ENCODE measurements at regions not wholly inside any gene's neighbourhood (a gene's known extent, or its start where the extent isn't known, plus 50 kb on each side); places are given as distances from the start of the nearest gene placed in this dataset.

GRCh38 chr14:40494483-40494882 lies 1062.2 kb upstream of the FBXO33 start:
- H3K27me3 ChIP-seq (ENCODE audit: control insufficient read depth, insufficient read depth, low read length) = no peaks in the 10 kb centered on the region
- no peak overlapping the region for H3K9ac ChIP-seq (ENCODE audit: low read length)
- H3K4me1 ChIP-seq (ENCODE audit: control insufficient read depth, low read depth, low read length) = no peaks in the 10 kb centered on the region
- H3K4me3 ChIP-seq (ENCODE audit: low read length) = no peak overlapping the region
- H3K9me3 ChIP-seq (ENCODE audit: control insufficient read depth, low read depth, low read length) = no peaks in the 10 kb centered on the region
- H3K27ac ChIP-seq (ENCODE audit: low read length) = no peak overlapping the region
- H3K36me3 ChIP-seq (ENCODE audit: control insufficient read depth, low read depth, low read length) = no peaks in the 10 kb centered on the region

DNA sequence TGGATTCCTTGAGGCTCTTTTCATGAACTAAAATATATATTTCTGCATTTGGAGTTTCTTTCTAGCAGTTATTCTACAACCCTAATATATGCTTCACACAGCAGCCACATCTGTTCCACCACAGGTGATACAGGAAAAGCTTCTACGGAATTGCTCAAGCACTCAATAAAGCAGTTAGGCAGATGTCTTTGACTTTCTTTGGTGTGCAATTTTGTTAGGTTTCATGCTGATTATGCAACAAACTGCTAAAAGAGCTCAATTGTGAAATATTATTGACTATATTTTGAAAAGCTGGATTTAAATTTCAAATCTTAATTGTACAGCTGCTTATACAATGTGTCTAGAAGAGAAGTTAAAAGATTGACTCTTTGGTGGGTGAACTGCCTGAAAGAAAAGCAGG lies 1055.6 kb upstream of the FBXO33 start:
- Histone ChIP-seq H3K27me3 (ENCODE audit: control insufficient read depth, insufficient read depth, low read length) (no peaks in the 10 kb centered on the region), H3K4me1 (ENCODE audit: control insufficient read depth, low read depth, low read length) (no peaks in the 10 kb centered on the region), H3K27ac (ENCODE audit: low read length) (no peak overlapping the region), H3K4me3 (ENCODE audit: low read length) (no peak overlapping the region), H3K9ac (ENCODE audit: low read length) (no peak overlapping the region), H3K9me3 (ENCODE audit: control insufficient read depth, low read depth, low read length) (no peaks in the 10 kb centered on the region), H3K36me3 (ENCODE audit: control insufficient read depth, low read depth, low read length) (no peaks in the 10 kb centered on the region)

DNA sequence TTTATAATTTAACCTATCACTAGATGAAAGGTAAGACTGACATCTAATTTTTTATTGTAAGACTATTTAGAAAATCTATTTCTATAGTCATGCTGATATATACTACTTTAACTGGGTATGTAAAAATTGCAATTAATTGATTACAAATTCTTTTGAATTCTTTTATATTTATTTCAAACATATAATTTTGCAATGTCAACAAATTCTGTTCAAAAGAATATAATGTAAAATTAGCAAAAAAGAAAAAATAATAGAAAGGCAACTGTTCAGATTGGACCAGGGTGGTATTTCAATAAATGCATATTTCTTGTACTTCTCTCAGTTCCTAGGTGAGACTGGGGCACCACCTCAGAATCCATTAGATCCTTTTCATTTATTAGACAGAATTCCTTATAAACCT lies 1053.5 kb upstream of the FBXO33 start:
- Histone ChIP-seq H3K27me3 (ENCODE audit: control insufficient read depth, insufficient read depth, low read length) (no peaks in the 10 kb centered on the region), H3K4me3 (ENCODE audit: low read length) (no peak overlapping the region), H3K9me3 (ENCODE audit: control insufficient read depth, low read depth, low read length) (no peaks in the 10 kb centered on the region), H3K9ac (ENCODE audit: low read length) (no peak overlapping the region), H3K4me1 (ENCODE audit: control insufficient read depth, low read depth, low read length) (no peaks in the 10 kb centered on the region), H3K36me3 (ENCODE audit: control insufficient read depth, low read depth, low read length) (no peaks in the 10 kb centered on the region), H3K27ac (ENCODE audit: low read length) (no peak overlapping the region)

- Histone ChIP-seq H3K9ac (ENCODE audit: low read length) (no peak overlapping the region), H3K9me3 (ENCODE audit: control insufficient read depth, low read depth, low read length) (peaks cover 35% of the 10 kb centered on the region), H3K36me3 (ENCODE audit: control insufficient read depth, low read depth, low read length) (no peaks in the 10 kb centered on the region), H3K4me1 (ENCODE audit: control insufficient read depth, low read depth, low read length) (no peaks in the 10 kb centered on the region), H3K27me3 (ENCODE audit: control insufficient read depth, insufficient read depth, low read length) (no peaks in the 10 kb centered on the region), H3K27ac (ENCODE audit: low read length) (no peak overlapping the region), H3K4me3 (ENCODE audit: low read length) (no peak overlapping the region)
Measured at GRCh38 chr14:40476005-40476404, 1043.8 kb upstream of the FBXO33 start.

- Histone ChIP-seq H3K9ac (ENCODE audit: low read length) (no peak overlapping the region), H3K4me1 (ENCODE audit: control insufficient read depth, low read depth, low read length) (no peaks in the 10 kb centered on the region), H3K27ac (ENCODE audit: low read length) (no peak overlapping the region), H3K36me3 (ENCODE audit: control insufficient read depth, low read depth, low read length) (no peaks in the 10 kb centered on the region), H3K4me3 (ENCODE audit: low read length) (no peak overlapping the region), H3K27me3 (ENCODE audit: control insufficient read depth, insufficient read depth, low read length) (no peaks in the 10 kb centered on the region), H3K9me3 (ENCODE audit: control insufficient read depth, low read depth, low read length) (peaks cover 46% of the 10 kb centered on the region)
Measured at GRCh38 chr14:40467969-40468368, 1035.7 kb upstream of the FBXO33 start.

- Histone ChIP-seq H3K36me3 (ENCODE audit: control insufficient read depth, low read depth, low read length) (no peaks in the 10 kb centered on the region), H3K27ac (ENCODE audit: low read length) (no peak overlapping the region), H3K9ac (ENCODE audit: low read length) (no peak overlapping the region), H3K4me1 (ENCODE audit: control insufficient read depth, low read depth, low read length) (no peaks in the 10 kb centered on the region), H3K27me3 (ENCODE audit: control insufficient read depth, insufficient read depth, low read length) (no peaks in the 10 kb centered on the region), H3K4me3 (ENCODE audit: low read length) (no peak overlapping the region), H3K9me3 (ENCODE audit: control insufficient read depth, low read depth, low read length) (peaks cover 22% of the 10 kb centered on the region)
Measured at GRCh38 chr14:40464531-40464930, 1032.3 kb upstream of the FBXO33 start.

DNA sequence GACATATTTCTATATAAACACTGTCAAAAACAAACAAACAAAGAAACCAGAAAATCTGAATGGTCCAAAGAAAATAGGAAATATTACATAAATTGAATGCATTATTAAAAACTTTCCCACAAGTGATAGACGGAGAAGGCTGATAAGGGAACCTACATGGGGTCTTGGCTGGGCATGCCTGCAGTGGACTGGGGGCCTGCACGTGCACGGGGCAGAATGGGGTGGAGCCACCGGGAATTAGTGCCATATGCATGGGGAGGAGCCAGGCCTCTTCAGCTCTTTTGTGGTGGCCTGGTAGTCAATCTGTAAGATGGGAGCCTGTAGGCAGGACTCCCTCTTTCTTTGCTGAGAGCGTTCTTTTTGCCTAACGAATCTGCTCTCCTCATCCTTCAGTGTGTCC lies 1031.7 kb upstream of the FBXO33 start:
- Histone ChIP-seq H3K4me3 (ENCODE audit: low read length) (no peak overlapping the region), H3K27ac (ENCODE audit: low read length) (no peak overlapping the region), H3K9me3 (ENCODE audit: control insufficient read depth, low read depth, low read length) (peaks cover 17% of the 10 kb centered on the region), H3K4me1 (ENCODE audit: control insufficient read depth, low read depth, low read length) (no peaks in the 10 kb centered on the region), H3K9ac (ENCODE audit: low read length) (no peak overlapping the region), H3K27me3 (ENCODE audit: control insufficient read depth, insufficient read depth, low read length) (no peaks in the 10 kb centered on the region), H3K36me3 (ENCODE audit: control insufficient read depth, low read depth, low read length) (no peaks in the 10 kb centered on the region)

GRCh38 chr14:40452674-40453073 lies 1020.4 kb upstream of the FBXO33 start:
- no peaks in the 10 kb centered on the region for H3K4me1 ChIP-seq (ENCODE audit: control insufficient read depth, low read depth, low read length)
- H3K9ac ChIP-seq (ENCODE audit: low read length) = no peak overlapping the region
- no peaks in the 10 kb centered on the region for H3K27me3 ChIP-seq (ENCODE audit: control insufficient read depth, insufficient read depth, low read length)
- no peaks in the 10 kb centered on the region for H3K36me3 ChIP-seq (ENCODE audit: control insufficient read depth, low read depth, low read length)
- no peak overlapping the region for H3K27ac ChIP-seq (ENCODE audit: low read length)
- no peak overlapping the region for H3K4me3 ChIP-seq (ENCODE audit: low read length)
- H3K9me3 ChIP-seq (ENCODE audit: control insufficient read depth, low read depth, low read length) = no peaks in the 10 kb centered on the region

- H3K9ac ChIP-seq (ENCODE audit: low read length) = no peak overlapping the region
- H3K36me3 ChIP-seq (ENCODE audit: control insufficient read depth, low read depth, low read length) = no peaks in the 10 kb centered on the region
- no peak overlapping the region for H3K4me3 ChIP-seq (ENCODE audit: low read length)
- no peaks in the 10 kb centered on the region for H3K27me3 ChIP-seq (ENCODE audit: control insufficient read depth, insufficient read depth, low read length)
- no peak overlapping the region for H3K27ac ChIP-seq (ENCODE audit: low read length)
- no peaks in the 10 kb centered on the region for H3K9me3 ChIP-seq (ENCODE audit: control insufficient read depth, low read depth, low read length)
- no peaks in the 10 kb centered on the region for H3K4me1 ChIP-seq (ENCODE audit: control insufficient read depth, low read depth, low read length)
Measured at GRCh38 chr14:40447017-40447416, 1014.8 kb upstream of the FBXO33 start.

DNA sequence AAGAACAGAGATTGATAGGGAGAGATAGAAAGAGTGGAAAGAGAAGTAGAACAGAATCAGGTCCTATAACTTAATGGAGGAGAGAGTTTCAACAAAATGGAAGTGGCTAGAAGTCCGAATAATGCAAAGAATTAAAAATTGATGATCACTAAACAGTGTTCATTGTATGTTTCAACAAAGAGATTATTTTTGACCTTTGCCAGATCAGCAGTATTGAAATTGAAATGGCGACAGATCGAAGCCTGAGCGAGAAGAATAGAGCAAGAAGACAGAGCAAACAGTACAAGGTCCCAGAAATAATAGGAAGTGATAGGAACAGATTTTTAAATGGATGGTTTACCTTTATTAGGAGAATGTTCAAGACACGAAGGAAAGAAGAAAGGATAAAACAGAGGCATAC lies 1012.8 kb upstream of the FBXO33 start:
- no peaks in the 10 kb centered on the region for H3K36me3 ChIP-seq (ENCODE audit: control insufficient read depth, low read depth, low read length)
- no peaks in the 10 kb centered on the region for H3K4me1 ChIP-seq (ENCODE audit: control insufficient read depth, low read depth, low read length)
- H3K27ac ChIP-seq (ENCODE audit: low read length) = no peak overlapping the region
- H3K9ac ChIP-seq (ENCODE audit: low read length) = no peak overlapping the region
- no peaks in the 10 kb centered on the region for H3K27me3 ChIP-seq (ENCODE audit: control insufficient read depth, insufficient read depth, low read length)
- no peaks in the 10 kb centered on the region for H3K9me3 ChIP-seq (ENCODE audit: control insufficient read depth, low read depth, low read length)
- no peak overlapping the region for H3K4me3 ChIP-seq (ENCODE audit: low read length)

DNA sequence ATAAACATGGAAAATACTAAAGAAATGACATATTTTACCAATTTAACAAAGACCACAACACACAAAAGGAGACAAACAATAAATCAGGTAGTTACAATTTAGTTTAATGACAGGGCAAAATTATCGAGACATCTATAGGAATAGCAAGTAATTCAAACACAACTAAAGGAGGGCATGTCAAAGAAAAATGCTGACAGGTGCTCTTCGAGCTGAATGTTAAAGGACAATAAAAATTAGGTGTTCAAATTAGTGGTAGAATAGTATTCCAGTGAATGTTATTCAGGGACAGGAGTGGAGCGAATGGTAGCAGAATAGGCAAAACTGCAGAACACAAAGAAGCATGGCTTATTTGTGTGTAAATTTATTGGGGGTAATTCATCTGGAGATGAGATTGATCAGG lies 1004.3 kb upstream of the FBXO33 start:
- H3K4me1 ChIP-seq (ENCODE audit: control insufficient read depth, low read depth, low read length) = no peaks in the 10 kb centered on the region
- no peak overlapping the region for H3K4me3 ChIP-seq (ENCODE audit: low read length)
- no peaks in the 10 kb centered on the region for H3K36me3 ChIP-seq (ENCODE audit: control insufficient read depth, low read depth, low read length)
- no peak overlapping the region for H3K9ac ChIP-seq (ENCODE audit: low read length)
- no peaks in the 10 kb centered on the region for H3K9me3 ChIP-seq (ENCODE audit: control insufficient read depth, low read depth, low read length)
- H3K27me3 ChIP-seq (ENCODE audit: control insufficient read depth, insufficient read depth, low read length) = no peaks in the 10 kb centered on the region
- H3K27ac ChIP-seq (ENCODE audit: low read length) = no peak overlapping the region

- no peak overlapping the region for H3K27ac ChIP-seq (ENCODE audit: low read length)
- no peaks in the 10 kb centered on the region for H3K9me3 ChIP-seq (ENCODE audit: control insufficient read depth, low read depth, low read length)
- H3K9ac ChIP-seq (ENCODE audit: low read length) = no peak overlapping the region
- H3K27me3 ChIP-seq (ENCODE audit: control insufficient read depth, insufficient read depth, low read length) = no peaks in the 10 kb centered on the region
- H3K36me3 ChIP-seq (ENCODE audit: control insufficient read depth, low read depth, low read length) = no peaks in the 10 kb centered on the region
- no peak overlapping the region for H3K4me3 ChIP-seq (ENCODE audit: low read length)
- H3K4me1 ChIP-seq (ENCODE audit: control insufficient read depth, low read depth, low read length) = peaks cover 5% of the 10 kb centered on the region
Measured at GRCh38 chr14:40417777-40418401, 985.7 kb upstream of the FBXO33 start.
